Midbrain (tissue), 1 donor: ENCODE measurements at regions not wholly inside any gene's neighbourhood (a gene's known extent, or its start where the extent isn't known, plus 50 kb on each side); places are given as distances from the start of the nearest gene placed in this dataset.
"Not testable (repeated sequence)": the region's sequence is repeated elsewhere in the genome, so short reads cannot be mapped to it uniquely, and the experiment has no call there.

ENCODE experiments used
- DNase-seq: peaks from one replicate; lab custom pipeline; 2025; lab: John Stamatoyannopoulos, UW

GRCh38 chr7:68244389-68244788 lies 1247.8 kb downstream of the TYW1 start:
- DNase-seq = no peak

- DNase-seq = no peak
Measured at GRCh38 chr7:68245688-68246087, 1249.1 kb downstream of the TYW1 start.

GRCh38 chr7:68246189-68246633 lies 1249.6 kb downstream of the TYW1 start:
- no peak for DNase-seq

- no peak for DNase-seq
Measured at GRCh38 chr7:68247126-68247525, 1250.5 kb downstream of the TYW1 start.

- DNase-seq = no peak
Measured at GRCh38 chr7:68247571-68247970, 1250.9 kb downstream of the TYW1 start.

GRCh38 chr7:68248973-68249372 lies 1252.3 kb downstream of the TYW1 start:
- no peak for DNase-seq

- no peak for DNase-seq
Measured at GRCh38 chr7:68249611-68250010, 1253.0 kb downstream of the TYW1 start.

- no peak for DNase-seq
Measured at GRCh38 chr7:68250143-68250542, 1253.5 kb downstream of the TYW1 start.

- not testable (repeated sequence) for DNase-seq
Measured at GRCh38 chr7:68254815-68255214, 1258.2 kb downstream of the TYW1 start.

- DNase-seq = no peak
Measured at GRCh38 chr7:68256295-68256694, 1259.7 kb downstream of the TYW1 start.

GRCh38 chr7:68258609-68259008 lies 1262.0 kb downstream of the TYW1 start:
- no peak for DNase-seq

GRCh38 chr7:68265258-68265657 lies 1268.6 kb downstream of the TYW1 start:
- DNase-seq = no peak

- DNase-seq = no peak
Measured at GRCh38 chr7:68266004-68266579, 1269.5 kb downstream of the TYW1 start.

- DNase-seq = no peak
Measured at GRCh38 chr7:68267486-68267885, 1270.9 kb downstream of the TYW1 start.

- DNase-seq = no peak
Measured at GRCh38 chr7:68269405-68269804, 1272.8 kb downstream of the TYW1 start.

- no peak for DNase-seq
Measured at GRCh38 chr7:68272507-68272906, 1275.9 kb downstream of the TYW1 start.

- DNase-seq = no peak
Measured at GRCh38 chr7:68276725-68277124, 1280.1 kb downstream of the TYW1 start.

- no peak for DNase-seq
Measured at GRCh38 chr7:68279827-68280400, 1283.3 kb downstream of the TYW1 start.

- no peak for DNase-seq
Measured at GRCh38 chr7:68280931-68281330, 1284.3 kb downstream of the TYW1 start.

GRCh38 chr7:68288144-68288593 lies 1291.5 kb downstream of the TYW1 start:
- DNase-seq = no peak

GRCh38 chr7:68291710-68292109 lies 1295.1 kb downstream of the TYW1 start:
- no peak for DNase-seq

GRCh38 chr7:68295386-68295785 lies 1298.8 kb downstream of the TYW1 start:
- no peak for DNase-seq

- DNase-seq = no peak
Measured at GRCh38 chr7:68304536-68304935, 1293.7 kb upstream of the AUTS2 start.

GRCh38 chr7:68306692-68307107 lies 1291.6 kb upstream of the AUTS2 start:
- DNase-seq = no peak
